ENCODE measurements at regions not wholly inside any gene's neighbourhood (a gene's known extent, or its start where the extent isn't known, plus 50 kb on each side); places are given as distances from the start of the nearest gene placed in this dataset.

DNA sequence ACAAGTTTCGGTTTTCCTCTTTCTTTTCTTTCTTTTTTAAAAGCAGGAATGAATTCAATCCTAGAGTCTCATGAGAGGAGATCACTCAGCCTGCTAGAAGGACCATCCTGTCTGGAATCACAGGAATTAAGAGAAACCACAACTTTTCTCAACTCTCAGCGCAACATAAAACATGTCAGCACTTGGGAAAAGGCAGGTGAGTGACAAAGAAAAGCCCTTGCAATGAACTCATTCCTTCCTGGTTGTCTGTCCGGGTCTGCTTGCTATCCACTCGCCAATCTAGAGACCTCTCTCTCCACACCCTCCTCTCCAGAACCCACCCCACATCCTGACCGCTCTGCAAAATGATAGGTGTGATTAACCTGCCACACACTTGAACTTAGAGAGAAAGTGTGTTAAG lies 253.8 kb downstream of the LY86 start:
- TF ChIP-seq CTCF (IDR thresholded peaks at IDR 0.05 in 8 of 11, conservative IDR thresholded peaks at IDR 0.05 in 3 of 11): no peak
- no peak for TF ChIP-seq POLR2AphosphoS5 (IDR thresholded peaks at IDR 0.05)
- TF ChIP-seq POLR2A (IDR thresholded peaks at IDR 0.05): no peak
